Stomach (tissue), 8 donors: ENCODE measurements at regions not wholly inside any gene's neighbourhood (a gene's known extent, or its start where the extent isn't known, plus 50 kb on each side); places are given as distances from the start of the nearest gene placed in this dataset.

Source experiments
- DNase-seq, 2 donors: peaks; one replicate each; pipeline versions ENCODE4 v3.0.0 to v3.0.0-alpha.2; 2013 to 2019
- H3K27ac ChIP-seq, 5 donors: fragments of 200-600 bp in 4 of 5; sonication (generic) in 4 of 5; one replicate each; pipeline ENCODE4 v1.5.1; 2013 to 2019; ENCODE audit warnings: mild to moderate bottlenecking in 1 of 5, moderate library complexity in 1 of 5
- H3K27me3 ChIP-seq, 3 donors: fragments of 200-600 bp; sonication (generic); one replicate each; pipeline ENCODE4 v1.5.1; 2017 to 2019; ENCODE audit warnings: mixed run types in 1 of 3
- H3K36me3 ChIP-seq, 4 donors: fragments of 200-600 bp; sonication (generic); 1 replicate in 3 of 4; 2 replicates in 1 of 4; pipeline ENCODE4 v1.5.1; 2016 to 2019
- H3K4me1 ChIP-seq, 4 donors: fragments of 200-600 bp; sonication (generic); one replicate each; pipeline ENCODE4 v1.5.1; 2016 to 2019
- H3K4me3 ChIP-seq, 4 donors: fragments of 200-600 bp; sonication (generic) in 3 of 4; one replicate each; pipeline ENCODE4 v1.5.1; 2016 to 2019; ENCODE audit warnings: mild to moderate bottlenecking in 1 of 4
- H3K9me3 ChIP-seq, 4 donors: fragments of 200-600 bp; sonication (generic); one replicate each; pipeline ENCODE4 v1.5.1; 2016 to 2019
- EP300 ChIP-seq: sonication (generic); formaldehyde crosslinking; IDR thresholded peaks from one replicate; pipeline ENCODE4 v1.6.1; 2017; ENCODE audit warnings: antibody characterized with exemption
- POLR2A ChIP-seq, 4 donors: fragments of 450-650 bp; IDR thresholded peaks; one replicate each; pipeline ENCODE4 v1.6.1; 2016; ENCODE audit warnings: antibody characterized with exemption in 4 of 4, control low read depth in 2 of 4, mild to moderate bottlenecking in 1 of 4, moderate library complexity in 1 of 4
- POLR2AphosphoS5 ChIP-seq, 3 donors: sonication (generic); formaldehyde crosslinking; IDR thresholded peaks; one replicate each; pipeline ENCODE4 v1.6.1; 2016; ENCODE audit warnings: antibody characterized with exemption in 3 of 3
- WGBS, 5 donors: extraction: QIAGEN DNeasy Blood & Tissue Kit in 3 of 5; methylation state at CpG; one replicate each; pipeline versions ENCODE4 v1.1.5 to v1.1.7; 2013 to 2018; 5-methylcytosine and 5-hydroxymethylcytosine counted together
- intact Hi-C: fragments of 100-400 bp; cut with DNase I; formaldehyde crosslinking; loops from one replicate; pipeline ENCODE4 v1.15.1; 2023; ENCODE audit warnings: low total_unique reads
- TF ChIP-seq, protein P1 (sequence below), 7 experiments: fragments of 450-650 bp in 4 of 7; fragments of 200-600 bp in 3 of 7; sonication (generic) in 3 of 7; IDR thresholded peaks; one replicate each; pipeline ENCODE4 v1.5.1; 2016 to 2019; ENCODE audit warnings: antibody characterized with exemption in 7 of 7, control low read depth in 2 of 7, mild to moderate bottlenecking in 1 of 7
- donor health status: healthy with polysubstance abuse.
- donor health status: Bipolar disorder and iron deficiency.
- donor health status: healthy.

DNA sequence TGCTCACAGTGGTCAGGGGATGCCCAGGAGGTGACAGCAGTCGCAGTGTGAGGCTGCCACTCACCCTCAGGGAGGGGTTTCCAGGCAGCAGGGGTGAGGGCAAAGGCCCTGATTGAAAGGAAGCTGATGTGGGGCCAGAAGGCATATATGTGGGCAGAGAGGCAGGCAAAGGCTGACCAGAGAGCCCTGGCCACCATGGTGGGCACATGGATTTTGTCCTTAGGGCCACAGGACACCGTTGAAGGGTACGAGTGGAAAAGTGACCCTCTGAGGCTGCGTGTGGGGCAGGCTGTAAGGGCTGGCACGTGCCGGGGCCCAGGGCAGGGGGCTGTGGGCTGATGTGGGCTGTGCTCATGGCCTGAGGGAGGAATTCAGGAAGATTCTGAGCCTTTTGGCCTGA, 57.5 kb upstream of the ZNF32 start:
- H3K9me3 ChIP-seq = no peaks in the 10 kb centered on the region
- no peak overlapping the region for H3K27ac ChIP-seq

DNA sequence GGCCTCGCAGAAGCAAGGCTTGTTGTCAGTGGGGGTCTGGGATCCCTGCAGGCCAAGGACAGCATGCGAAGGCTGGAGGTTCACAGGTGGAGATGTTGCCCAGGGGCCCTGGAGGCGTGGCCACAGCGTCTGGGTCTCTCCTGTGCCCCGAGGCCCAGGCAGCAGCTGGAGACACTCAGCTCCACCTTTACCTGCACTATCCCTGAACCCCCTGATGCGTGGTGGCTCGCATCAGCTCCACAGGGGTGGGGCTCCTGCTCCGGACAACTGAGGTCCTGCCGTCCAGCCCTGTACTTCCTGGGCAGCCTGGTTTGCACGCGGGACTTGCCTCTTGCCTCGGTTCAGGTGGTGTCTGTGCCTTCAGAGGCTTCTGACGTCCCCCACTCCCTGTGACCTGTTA, 54.6 kb upstream of the ZNF32 start:
- Histone ChIP-seq H3K27me3 (no peaks in the 10 kb centered on the region), H3K9me3 (no peaks in the 10 kb centered on the region), H3K4me3 (no peak overlapping the region), H3K36me3 (no peaks in the 10 kb centered on the region), H3K4me1 (peaks cover 0 to 4% (median 0%) of the 10 kb centered on the region in 4 donors), H3K27ac (no peak overlapping the region)
- 81 to 89% (median 87%) methylated on average over 6 to 13 of the region's 13 CpGs for WGBS, 5 donors
- TF ChIP-seq, protein P1, sequence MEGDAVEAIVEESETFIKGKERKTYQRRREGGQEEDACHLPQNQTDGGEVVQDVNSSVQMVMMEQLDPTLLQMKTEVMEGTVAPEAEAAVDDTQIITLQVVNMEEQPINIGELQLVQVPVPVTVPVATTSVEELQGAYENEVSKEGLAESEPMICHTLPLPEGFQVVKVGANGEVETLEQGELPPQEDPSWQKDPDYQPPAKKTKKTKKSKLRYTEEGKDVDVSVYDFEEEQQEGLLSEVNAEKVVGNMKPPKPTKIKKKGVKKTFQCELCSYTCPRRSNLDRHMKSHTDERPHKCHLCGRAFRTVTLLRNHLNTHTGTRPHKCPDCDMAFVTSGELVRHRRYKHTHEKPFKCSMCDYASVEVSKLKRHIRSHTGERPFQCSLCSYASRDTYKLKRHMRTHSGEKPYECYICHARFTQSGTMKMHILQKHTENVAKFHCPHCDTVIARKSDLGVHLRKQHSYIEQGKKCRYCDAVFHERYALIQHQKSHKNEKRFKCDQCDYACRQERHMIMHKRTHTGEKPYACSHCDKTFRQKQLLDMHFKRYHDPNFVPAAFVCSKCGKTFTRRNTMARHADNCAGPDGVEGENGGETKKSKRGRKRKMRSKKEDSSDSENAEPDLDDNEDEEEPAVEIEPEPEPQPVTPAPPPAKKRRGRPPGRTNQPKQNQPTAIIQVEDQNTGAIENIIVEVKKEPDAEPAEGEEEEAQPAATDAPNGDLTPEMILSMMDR (IDR thresholded peaks at IDR 0.05) = no peak
- TF ChIP-seq POLR2A (IDR thresholded peaks at IDR 0.05) = no peak
- no peak for TF ChIP-seq POLR2AphosphoS5 (IDR thresholded peaks at IDR 0.05)
- TF ChIP-seq EP300 = no peak
- no peak for DNase-seq
- intact Hi-C loops = no loop called here

More for the DNA sequence above, 57.5 kb upstream of the ZNF32 start:
- DNase-seq = no peak
- no peak overlapping the region for H3K4me3 ChIP-seq
- intact Hi-C loops = no loop called here
- no peaks in the 10 kb centered on the region for H3K36me3 ChIP-seq
- H3K27me3 ChIP-seq = no peaks in the 10 kb centered on the region
- 85 to 92% (median 88%) methylated on average over 6 of the region's 6 CpGs for WGBS, 5 donors
- H3K4me1 ChIP-seq = no peaks in the 10 kb centered on the region
- no peak for TF ChIP-seq POLR2A (IDR thresholded peaks at IDR 0.05)
- TF ChIP-seq, protein P1 (IDR thresholded peaks at IDR 0.05) = no peak
- no peak for TF ChIP-seq POLR2AphosphoS5 (IDR thresholded peaks at IDR 0.05)
- no peak for TF ChIP-seq EP300

DNA sequence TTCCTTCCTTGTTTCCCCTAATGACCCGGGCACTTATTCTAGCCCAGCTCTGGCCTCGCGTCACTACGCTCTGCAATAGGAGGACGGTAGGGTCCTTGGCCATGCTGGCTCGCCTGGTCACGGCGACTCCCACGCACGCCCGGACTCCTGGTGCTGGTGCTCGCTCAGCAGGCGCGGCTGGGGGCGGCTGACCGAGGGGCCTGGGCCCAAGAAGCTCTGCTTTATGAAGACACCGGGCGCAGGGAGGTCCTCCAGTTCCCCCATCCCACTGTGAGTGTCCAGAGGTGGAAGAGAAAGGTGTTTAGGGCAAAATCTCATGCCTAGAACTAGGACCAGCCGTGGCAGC, 54.2 kb upstream of the ZNF32 start:
- 93 to 99% (median 96%) methylated on average over 17 to 19 of the region's 19 CpGs for WGBS, 5 donors
- no peak for DNase-seq

DNA sequence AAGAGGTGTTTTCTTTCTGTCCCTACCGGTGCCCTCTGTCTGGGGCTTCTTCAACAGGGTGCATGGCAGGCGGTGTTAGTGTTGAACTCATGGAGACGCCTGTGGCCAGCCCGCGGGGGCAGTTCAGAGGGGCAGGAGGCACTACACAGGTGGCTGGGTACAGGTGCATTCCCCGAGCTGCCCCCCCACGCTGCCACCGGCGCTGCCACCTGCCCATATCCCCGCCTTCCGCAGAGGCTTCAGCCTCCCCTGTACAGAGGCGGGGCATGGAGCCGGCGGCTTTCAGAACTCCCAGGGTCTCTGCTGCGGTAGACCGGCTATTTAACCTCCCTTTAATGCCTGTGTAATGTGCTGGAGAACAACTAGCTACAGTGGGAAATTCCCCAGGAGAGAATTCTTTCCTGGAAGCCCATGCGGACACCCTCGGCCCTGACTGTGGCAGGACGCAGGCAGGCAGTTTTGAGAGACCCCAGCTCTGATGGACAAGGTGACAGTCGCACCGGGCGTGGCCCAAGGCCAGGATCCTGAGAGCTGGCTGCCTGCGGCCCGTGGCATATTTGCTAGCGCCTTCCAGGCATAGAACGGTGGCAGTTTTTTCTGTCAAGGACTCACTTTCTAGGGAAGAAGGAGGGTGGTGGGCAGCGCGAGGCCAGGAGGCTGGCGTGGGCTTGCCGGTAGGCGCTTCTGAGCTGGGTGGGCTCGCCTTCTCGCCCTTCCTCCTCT, 53.7 kb upstream of the ZNF32 start:
- 84 to 91% (median 89%) methylated on average over 28 to 33 of the region's 33 CpGs for WGBS, 5 donors

More for the DNA sequence above, 54.2 kb upstream of the ZNF32 start:
- Histone ChIP-seq H3K36me3 (no peaks in the 10 kb centered on the region), H3K4me3 (no peak overlapping the region), H3K27ac (no peak overlapping the region), H3K4me1 (peaks cover 0 to 4% (median 0%) of the 10 kb centered on the region in 4 donors), H3K27me3 (no peaks in the 10 kb centered on the region), H3K9me3 (no peaks in the 10 kb centered on the region)
- intact Hi-C loops = no loop called here
- TF ChIP-seq POLR2A (IDR thresholded peaks at IDR 0.05) (no peak), POLR2AphosphoS5 (IDR thresholded peaks at IDR 0.05) (no peak), EP300 (no peak)
- TF ChIP-seq, protein P1 (IDR thresholded peaks at IDR 0.05) = no peak

More for the DNA sequence above, 53.7 kb upstream of the ZNF32 start:
- TF ChIP-seq POLR2AphosphoS5 (IDR thresholded peaks at IDR 0.05) (no peak), EP300 (no peak), POLR2A (IDR thresholded peaks at IDR 0.05) (no peak)
- TF ChIP-seq, protein P1 (IDR thresholded peaks at IDR 0.05) = no peak
- Histone ChIP-seq H3K9me3 (no peaks in the 10 kb centered on the region), H3K27ac (no peak overlapping the region), H3K27me3 (no peaks in the 10 kb centered on the region), H3K4me3 (no peak overlapping the region), H3K36me3 (no peaks in the 10 kb centered on the region), H3K4me1 (peaks cover 0 to 4% (median 0%) of the 10 kb centered on the region in 4 donors)
- intact Hi-C loops = no loop called here
- DNase-seq = peak in 1 of 2 donors; percentile 34
